ENCODE measurements at regions not wholly inside any gene's neighbourhood (a gene's known extent, or its start where the extent isn't known, plus 50 kb on each side); places are given as distances from the start of the nearest gene placed in this dataset.

DNA sequence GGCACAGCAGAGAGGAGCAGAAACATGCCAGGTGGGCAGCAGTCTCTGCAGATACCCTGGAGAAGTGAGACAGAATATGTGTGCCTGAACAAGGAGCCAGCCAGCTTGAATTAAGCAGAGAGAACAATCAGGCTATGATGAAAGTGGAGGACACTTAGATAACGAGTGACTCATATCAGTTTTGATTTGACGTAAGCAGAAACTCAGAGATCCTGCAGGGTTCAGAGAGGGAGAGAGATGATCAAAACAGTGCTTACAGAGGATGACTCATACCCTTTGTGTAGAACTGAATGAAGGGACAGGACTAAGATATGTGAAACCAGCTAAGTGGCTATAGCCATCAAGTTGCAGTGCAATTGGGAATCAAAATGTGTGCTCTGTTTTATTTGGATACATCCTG lies 300.7 kb downstream of the TENT5A start:
- Mint-ChIP-seq H3K27me3 (ENCODE audit: insufficient read depth, low read depth, poor library complexity) (no peaks in the 10 kb centered on the region), H3K36me3 (ENCODE audit: low read depth) (no peaks in the 10 kb centered on the region), H3K27ac (no peak overlapping the region), H3K9me3 (no peaks in the 10 kb centered on the region), H3K4me3 (no peak overlapping the region), H3K4me1 (no peaks in the 10 kb centered on the region)
- Histone ChIP-seq H3K4me1 (ENCODE audit: insufficient read depth) (no peaks in the 10 kb centered on the region), H2AFZ (peak overlapping the region; percentile 40), H3K4me3 (no peak overlapping the region), H3K4me2 (no peak overlapping the region), H3F3A (replicated peaks; ENCODE audit: low read depth) (no peaks in the 10 kb centered on the region), H3K9me2 (ENCODE audit: insufficient read depth) (0 out of 2 replicates have a peak, but pooled peaks cover 3% of the 10 kb centered on the region), H4K20me1 (replicated peaks; ENCODE audit: insufficient read depth) (no peaks in the 10 kb centered on the region), H3K36me3 (ENCODE audit: insufficient read depth) (no peaks in the 10 kb centered on the region), H3K27ac (ENCODE audit: low read depth) (no peak overlapping the region), H3K79me2 (replicated peaks; ENCODE audit: insufficient read depth) (no peaks in the 10 kb centered on the region), H3K27me3 (ENCODE audit: insufficient read depth) (no peaks in the 10 kb centered on the region)
- DNase-seq (ENCODE audit: low spot score) (peak; percentile 4), ATAC-seq (no peak)
- no peak for TF ChIP-seq JUNB (IDR thresholded peaks at IDR 0.05; ENCODE audit: unreplicated experiment)
- TF ChIP-seq, protein P1, sequence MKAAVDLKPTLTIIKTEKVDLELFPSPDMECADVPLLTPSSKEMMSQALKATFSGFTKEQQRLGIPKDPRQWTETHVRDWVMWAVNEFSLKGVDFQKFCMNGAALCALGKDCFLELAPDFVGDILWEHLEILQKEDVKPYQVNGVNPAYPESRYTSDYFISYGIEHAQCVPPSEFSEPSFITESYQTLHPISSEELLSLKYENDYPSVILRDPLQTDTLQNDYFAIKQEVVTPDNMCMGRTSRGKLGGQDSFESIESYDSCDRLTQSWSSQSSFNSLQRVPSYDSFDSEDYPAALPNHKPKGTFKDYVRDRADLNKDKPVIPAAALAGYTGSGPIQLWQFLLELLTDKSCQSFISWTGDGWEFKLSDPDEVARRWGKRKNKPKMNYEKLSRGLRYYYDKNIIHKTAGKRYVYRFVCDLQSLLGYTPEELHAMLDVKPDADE (IDR thresholded peaks at IDR 0.05), result no peak
- TF ChIP-seq, protein P2, sequence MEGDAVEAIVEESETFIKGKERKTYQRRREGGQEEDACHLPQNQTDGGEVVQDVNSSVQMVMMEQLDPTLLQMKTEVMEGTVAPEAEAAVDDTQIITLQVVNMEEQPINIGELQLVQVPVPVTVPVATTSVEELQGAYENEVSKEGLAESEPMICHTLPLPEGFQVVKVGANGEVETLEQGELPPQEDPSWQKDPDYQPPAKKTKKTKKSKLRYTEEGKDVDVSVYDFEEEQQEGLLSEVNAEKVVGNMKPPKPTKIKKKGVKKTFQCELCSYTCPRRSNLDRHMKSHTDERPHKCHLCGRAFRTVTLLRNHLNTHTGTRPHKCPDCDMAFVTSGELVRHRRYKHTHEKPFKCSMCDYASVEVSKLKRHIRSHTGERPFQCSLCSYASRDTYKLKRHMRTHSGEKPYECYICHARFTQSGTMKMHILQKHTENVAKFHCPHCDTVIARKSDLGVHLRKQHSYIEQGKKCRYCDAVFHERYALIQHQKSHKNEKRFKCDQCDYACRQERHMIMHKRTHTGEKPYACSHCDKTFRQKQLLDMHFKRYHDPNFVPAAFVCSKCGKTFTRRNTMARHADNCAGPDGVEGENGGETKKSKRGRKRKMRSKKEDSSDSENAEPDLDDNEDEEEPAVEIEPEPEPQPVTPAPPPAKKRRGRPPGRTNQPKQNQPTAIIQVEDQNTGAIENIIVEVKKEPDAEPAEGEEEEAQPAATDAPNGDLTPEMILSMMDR (conservative IDR thresholded peaks at IDR 0.05; ENCODE audit: low read depth in 2 of 2), result no peak

DNA sequence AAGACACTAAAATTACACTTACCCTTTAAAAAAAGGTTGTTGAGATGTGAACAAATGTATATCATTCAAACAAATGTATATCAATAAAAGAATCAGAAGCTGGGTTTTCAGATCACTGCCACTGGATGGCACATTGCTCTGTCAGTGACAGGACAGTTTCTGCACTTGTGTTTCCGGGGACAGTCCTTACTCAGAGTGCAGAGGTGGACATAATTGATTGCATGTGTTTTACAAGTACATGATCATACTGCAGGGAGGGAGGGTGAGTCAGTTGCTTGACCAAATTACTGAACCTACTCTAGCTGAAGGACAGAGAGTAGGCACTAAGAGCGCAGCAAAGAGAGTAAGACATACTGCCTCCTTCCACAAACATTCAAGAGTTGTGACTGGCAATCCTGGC lies 302.3 kb downstream of the TENT5A start:
- Histone ChIP-seq H3K27me3 (ENCODE audit: insufficient read depth) (no peaks in the 10 kb centered on the region), H3K4me3 (no peak overlapping the region), H3K4me2 (no peak overlapping the region), H3K9me2 (ENCODE audit: insufficient read depth) (0 out of 2 replicates have a peak, but pooled peaks cover 3% of the 10 kb centered on the region), H3K4me1 (ENCODE audit: insufficient read depth) (no peaks in the 10 kb centered on the region), H2AFZ (no peak overlapping the region), H3K79me2 (replicated peaks; ENCODE audit: insufficient read depth) (no peaks in the 10 kb centered on the region), H3K36me3 (ENCODE audit: insufficient read depth) (no peaks in the 10 kb centered on the region), H4K20me1 (replicated peaks; ENCODE audit: insufficient read depth) (no peaks in the 10 kb centered on the region), H3K27ac (ENCODE audit: low read depth) (no peak overlapping the region), H3F3A (replicated peaks; ENCODE audit: low read depth) (no peaks in the 10 kb centered on the region)
- no peaks in the 10 kb centered on the region for H3K36me3 Mint-ChIP-seq (ENCODE audit: low read depth)
- DNase-seq (ENCODE audit: low spot score), result no peak
- H3K9me3 Mint-ChIP-seq, result no peaks in the 10 kb centered on the region
- TF ChIP-seq ZNF114 (CRISPR knock-in tag; IDR thresholded peaks at IDR 0.05), result no peak
- TF ChIP-seq, protein P2 (conservative IDR thresholded peaks at IDR 0.05; ENCODE audit: low read depth in 2 of 2), result 0 out of 4 replicates have a peak, but pooled peaks of 1 of the 2 experiments have one; percentile 11
- TF ChIP-seq JUNB (IDR thresholded peaks at IDR 0.05; ENCODE audit: unreplicated experiment), result no peak
- no peak overlapping the region; the same call in 1 of the 2 replicates for H3K27ac Mint-ChIP-seq
- no peak overlapping the region for H3K4me3 Mint-ChIP-seq
- ATAC-seq, result no peak
- no peaks in the 10 kb centered on the region for H3K4me1 Mint-ChIP-seq
- no peaks in the 10 kb centered on the region for H3K27me3 Mint-ChIP-seq (ENCODE audit: insufficient read depth, low read depth, poor library complexity)

DNA sequence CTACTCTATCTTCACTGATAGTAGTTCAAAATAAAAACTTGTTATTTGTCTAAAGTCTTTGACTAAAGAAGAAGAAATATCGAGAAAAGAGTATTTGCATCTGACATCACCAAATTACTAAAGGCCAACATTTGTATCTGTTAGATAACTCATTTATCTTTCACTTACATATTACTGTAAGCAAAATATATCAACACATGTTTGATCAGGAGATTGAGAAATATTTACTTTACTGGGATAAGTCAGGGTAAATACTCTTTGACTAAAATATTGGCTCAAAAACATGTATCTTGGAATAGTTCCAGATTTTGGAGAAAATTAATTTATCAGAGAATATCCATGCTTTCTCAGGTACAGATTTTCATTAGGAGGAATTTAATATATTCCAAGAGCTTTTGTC lies 306.0 kb downstream of the TENT5A start:
- no peaks in the 10 kb centered on the region for H3K9me3 Mint-ChIP-seq
- ATAC-seq, result no peak
- TF ChIP-seq STAT1 (IDR thresholded peaks at IDR 0.05; ENCODE audit: unreplicated experiment) (no peak), EZH2phosphoT487 (IDR thresholded peaks at IDR 0.05; ENCODE audit: unreplicated experiment) (no peak), ZNF331 (CRISPR knock-in tag; IDR thresholded peaks at IDR 0.05; ENCODE audit: low read depth) (no peak), JUNB (IDR thresholded peaks at IDR 0.05; ENCODE audit: unreplicated experiment) (no peak), ZNF114 (CRISPR knock-in tag; IDR thresholded peaks at IDR 0.05) (no peak)
- TF ChIP-seq, protein P3, sequence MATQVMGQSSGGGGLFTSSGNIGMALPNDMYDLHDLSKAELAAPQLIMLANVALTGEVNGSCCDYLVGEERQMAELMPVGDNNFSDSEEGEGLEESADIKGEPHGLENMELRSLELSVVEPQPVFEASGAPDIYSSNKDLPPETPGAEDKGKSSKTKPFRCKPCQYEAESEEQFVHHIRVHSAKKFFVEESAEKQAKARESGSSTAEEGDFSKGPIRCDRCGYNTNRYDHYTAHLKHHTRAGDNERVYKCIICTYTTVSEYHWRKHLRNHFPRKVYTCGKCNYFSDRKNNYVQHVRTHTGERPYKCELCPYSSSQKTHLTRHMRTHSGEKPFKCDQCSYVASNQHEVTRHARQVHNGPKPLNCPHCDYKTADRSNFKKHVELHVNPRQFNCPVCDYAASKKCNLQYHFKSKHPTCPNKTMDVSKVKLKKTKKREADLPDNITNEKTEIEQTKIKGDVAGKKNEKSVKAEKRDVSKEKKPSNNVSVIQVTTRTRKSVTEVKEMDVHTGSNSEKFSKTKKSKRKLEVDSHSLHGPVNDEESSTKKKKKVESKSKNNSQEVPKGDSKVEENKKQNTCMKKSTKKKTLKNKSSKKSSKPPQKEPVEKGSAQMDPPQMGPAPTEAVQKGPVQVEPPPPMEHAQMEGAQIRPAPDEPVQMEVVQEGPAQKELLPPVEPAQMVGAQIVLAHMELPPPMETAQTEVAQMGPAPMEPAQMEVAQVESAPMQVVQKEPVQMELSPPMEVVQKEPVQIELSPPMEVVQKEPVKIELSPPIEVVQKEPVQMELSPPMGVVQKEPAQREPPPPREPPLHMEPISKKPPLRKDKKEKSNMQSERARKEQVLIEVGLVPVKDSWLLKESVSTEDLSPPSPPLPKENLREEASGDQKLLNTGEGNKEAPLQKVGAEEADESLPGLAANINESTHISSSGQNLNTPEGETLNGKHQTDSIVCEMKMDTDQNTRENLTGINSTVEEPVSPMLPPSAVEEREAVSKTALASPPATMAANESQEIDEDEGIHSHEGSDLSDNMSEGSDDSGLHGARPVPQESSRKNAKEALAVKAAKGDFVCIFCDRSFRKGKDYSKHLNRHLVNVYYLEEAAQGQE (IDR thresholded peaks at IDR 0.05; ENCODE audit: unreplicated experiment), result no peak

More for the DNA sequence above, 306.0 kb downstream of the TENT5A start:
- Histone ChIP-seq H3K27me3 (ENCODE audit: insufficient read depth) (no peaks in the 10 kb centered on the region), H3F3A (replicated peaks; ENCODE audit: low read depth) (no peaks in the 10 kb centered on the region), H3K4me1 (ENCODE audit: insufficient read depth) (no peaks in the 10 kb centered on the region), H3K4me3 (no peak overlapping the region), H3K4me2 (no peak overlapping the region), H3K9me2 (ENCODE audit: insufficient read depth) (no peaks in the 10 kb centered on the region), H4K20me1 (replicated peaks; ENCODE audit: insufficient read depth) (no peaks in the 10 kb centered on the region), H3K79me2 (replicated peaks; ENCODE audit: insufficient read depth) (no peaks in the 10 kb centered on the region), H2AFZ (no peak overlapping the region), H3K27ac (ENCODE audit: low read depth) (no peak overlapping the region), H3K36me3 (ENCODE audit: insufficient read depth) (no peaks in the 10 kb centered on the region)
- no peak for DNase-seq (ENCODE audit: low spot score)
- no peaks in the 10 kb centered on the region for H3K4me1 Mint-ChIP-seq
- H3K27ac Mint-ChIP-seq, result no peak overlapping the region
- no peak overlapping the region for H3K4me3 Mint-ChIP-seq
- no peaks in the 10 kb centered on the region for H3K27me3 Mint-ChIP-seq (ENCODE audit: insufficient read depth, low read depth, poor library complexity)
- H3K36me3 Mint-ChIP-seq (ENCODE audit: low read depth), result no peaks in the 10 kb centered on the region

Measured in GM23338 (cell line).